ENCODE measurements at regions not wholly inside any gene's neighbourhood (a gene's known extent, or its start where the extent isn't known, plus 50 kb on each side); places are given as distances from the start of the nearest gene placed in this dataset.

- TF ChIP-seq POLR2A (IDR thresholded peaks at IDR 0.05; ENCODE audit: low read depth, low read length) (no peak), POLR2AphosphoS5 (IDR thresholded peaks at IDR 0.05; ENCODE audit: low read depth, low read length) (no peak)
Observed at GRCh38 chr14:101475456-101476257, 85.6 kb upstream of the DIO3 start.

Data from GM12892 (cell line).